Left hindlimb (tissue), 1 donor: ENCODE measurements at regions not wholly inside any gene's neighbourhood (a gene's known extent, or its start where the extent isn't known, plus 50 kb on each side); places are given as distances from the start of the nearest gene placed in this dataset.
"Not testable (repeated sequence)": the region's sequence is repeated elsewhere in the genome, so short reads cannot be mapped to it uniquely, and the experiment has no call there.

ENCODE experiments used
- DNase-seq: peaks from one replicate; pipeline ENCODE4 v3.0.0-alpha.2; 2018

DNA sequence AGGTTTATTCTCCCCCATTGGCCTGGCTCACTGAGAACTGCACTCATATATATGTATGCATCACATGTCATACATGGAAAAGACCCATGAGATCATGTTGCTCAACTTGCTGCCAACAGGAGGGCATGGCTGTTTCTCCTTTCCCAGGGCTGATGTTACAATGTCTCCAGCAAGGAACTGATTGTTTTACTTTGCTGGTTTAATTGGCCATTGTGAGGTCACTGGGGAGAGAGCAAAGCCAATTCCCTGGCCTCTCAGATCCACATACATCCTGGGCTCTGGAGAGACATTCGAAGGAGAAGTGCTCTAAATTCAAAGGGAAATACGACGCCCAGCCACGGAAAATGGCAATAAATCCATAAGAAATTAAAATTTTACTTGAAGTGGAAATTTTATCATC, 287.8 kb downstream of the WDR11 start:
- no peak for DNase-seq

- not testable (repeated sequence) for DNase-seq
These were observed 294.7 kb downstream of the WDR11 start for GRCh38 chr10:121145802-121146395.

DNA sequence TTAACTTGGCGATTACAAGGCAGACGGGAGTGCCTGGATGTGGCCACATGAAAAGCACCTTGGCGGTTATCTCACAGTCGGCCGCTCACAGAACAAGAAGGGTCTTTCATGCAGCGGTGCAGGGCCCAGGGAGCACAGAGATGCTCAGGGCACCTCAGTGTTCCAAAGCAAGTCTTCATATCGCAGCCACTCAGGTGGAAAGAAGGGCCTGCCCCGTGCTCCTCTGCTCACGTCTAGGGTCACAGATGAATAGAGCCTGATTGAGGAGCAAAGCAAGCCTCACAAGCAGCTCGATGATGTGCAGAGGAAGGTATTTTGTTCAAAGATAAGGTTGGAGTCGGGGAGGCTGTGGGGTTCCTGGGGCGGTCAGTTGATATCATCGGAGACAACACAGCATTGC, 297.8 kb downstream of the WDR11 start:
- DNase-seq = no peak

DNA sequence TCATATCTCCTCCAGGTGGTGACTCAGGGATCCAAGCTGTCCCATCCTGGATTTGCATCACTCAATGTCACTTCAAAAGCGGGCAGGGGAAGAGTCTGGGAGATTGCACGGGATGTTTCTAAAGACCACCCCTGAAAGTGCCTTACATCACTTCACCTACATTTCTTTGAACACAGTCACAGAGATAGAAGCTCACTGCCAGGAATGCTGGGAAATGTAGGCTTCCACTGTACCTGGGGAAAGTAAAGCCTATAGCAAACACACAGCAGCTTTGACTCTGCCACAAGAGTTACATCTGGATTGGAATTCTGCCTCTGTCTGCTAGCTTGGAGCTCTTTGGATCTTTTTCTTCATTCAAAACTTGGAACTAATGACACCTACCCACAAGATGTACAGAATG, 300.9 kb downstream of the WDR11 start:
- DNase-seq = no peak

- DNase-seq = no peak
These were observed 301.8 kb downstream of the WDR11 start for GRCh38 chr10:121152935-121153334.

DNA sequence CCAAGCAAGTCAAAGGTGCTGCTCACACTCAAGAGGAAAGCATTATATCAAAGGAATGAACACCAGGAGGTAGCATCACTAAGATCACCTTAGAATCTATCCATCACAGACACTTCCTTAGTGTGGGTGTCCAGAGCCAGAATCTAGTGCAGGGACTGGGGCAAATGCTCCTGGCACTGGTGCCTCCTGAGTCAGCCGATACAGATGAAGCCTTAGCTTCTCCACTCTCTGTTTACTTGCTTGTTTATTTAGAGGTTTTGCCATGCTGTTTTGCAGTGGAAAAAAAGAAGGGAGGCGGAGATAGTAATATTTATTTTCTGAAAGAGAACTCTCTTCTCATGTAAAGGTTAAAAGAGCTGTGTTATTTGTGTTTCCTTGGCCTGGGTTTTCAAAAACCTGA, 303.1 kb downstream of the WDR11 start:
- DNase-seq = no peak

GRCh38 chr10:121154846-121155245, 303.7 kb downstream of the WDR11 start:
- DNase-seq = no peak

DNA sequence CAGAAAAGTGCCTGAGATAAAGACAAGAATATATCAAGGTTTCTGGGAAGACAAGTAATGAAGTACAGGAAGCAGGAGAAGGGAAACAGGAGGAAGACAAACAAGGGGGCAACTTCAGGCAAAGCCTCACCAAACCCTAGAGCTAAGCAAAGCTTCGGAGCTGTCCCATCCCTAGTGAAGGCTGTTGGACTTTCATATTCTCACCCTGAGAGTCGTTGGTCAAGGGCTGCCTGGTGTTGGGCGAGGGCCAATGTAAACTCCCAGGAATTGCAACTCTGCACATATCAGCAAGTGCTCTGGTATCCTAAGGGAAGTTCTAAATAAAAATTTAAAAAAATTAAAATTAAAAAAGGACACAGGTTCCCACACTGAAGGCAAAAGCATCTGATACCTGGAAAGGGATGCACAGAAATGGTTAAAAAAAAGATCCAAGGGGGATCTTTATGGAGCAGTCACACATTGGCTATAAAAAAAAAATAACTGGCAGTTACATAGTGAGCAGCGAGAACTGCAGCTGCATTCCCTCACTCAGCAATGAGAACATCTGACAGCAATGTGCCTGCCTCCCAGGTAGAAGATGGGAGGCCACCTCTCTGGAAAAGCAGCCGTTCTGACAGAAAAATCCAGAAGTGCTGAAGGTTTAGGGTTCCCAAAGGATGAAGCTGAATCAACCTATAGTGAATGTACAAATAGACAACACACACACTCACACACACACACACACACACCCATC, 304.7 kb downstream of the WDR11 start:
- no peak for DNase-seq

DNA sequence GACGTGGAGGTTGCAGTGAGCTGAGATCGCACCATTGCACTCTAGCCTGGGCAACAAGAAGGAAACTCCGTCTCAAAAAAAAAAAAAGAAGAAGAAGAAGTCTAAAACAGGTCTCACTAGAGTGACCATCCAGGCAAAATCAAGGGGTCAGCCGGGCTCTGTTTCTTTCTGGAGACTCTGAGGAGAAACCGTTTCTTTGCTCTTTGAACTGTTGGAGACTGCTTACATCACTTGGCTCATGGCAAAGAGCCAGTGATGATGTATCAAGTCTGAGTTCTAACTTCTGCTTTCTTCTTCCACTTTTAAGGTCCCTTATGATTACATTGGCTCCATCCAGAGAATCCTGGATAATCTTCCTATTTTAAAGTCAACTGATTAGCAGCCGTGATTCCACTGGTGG, 306.8 kb downstream of the WDR11 start:
- no peak for DNase-seq

- no peak for DNase-seq
These were observed 307.9 kb downstream of the WDR11 start for GRCh38 chr10:121158988-121159579.

DNA sequence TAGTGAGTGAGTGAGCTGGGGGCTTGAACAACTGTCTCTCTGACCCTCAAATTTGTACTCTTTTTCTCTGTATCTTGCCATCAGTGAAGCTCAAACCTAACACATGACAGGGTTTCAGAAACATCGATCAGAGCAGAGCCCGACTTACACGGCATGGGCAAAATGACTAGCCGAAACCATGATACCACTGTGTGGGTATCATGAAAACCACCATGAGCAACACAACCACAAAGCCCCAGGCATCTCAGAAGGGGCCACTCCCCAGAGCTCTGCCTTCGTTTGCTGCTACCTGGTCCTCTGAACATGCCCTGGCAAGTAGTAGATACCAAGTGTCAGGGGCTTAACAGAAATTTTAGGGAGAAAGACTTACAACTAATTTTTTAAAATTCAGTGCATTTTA, 308.5 kb downstream of the WDR11 start:
- DNase-seq = no peak

DNA sequence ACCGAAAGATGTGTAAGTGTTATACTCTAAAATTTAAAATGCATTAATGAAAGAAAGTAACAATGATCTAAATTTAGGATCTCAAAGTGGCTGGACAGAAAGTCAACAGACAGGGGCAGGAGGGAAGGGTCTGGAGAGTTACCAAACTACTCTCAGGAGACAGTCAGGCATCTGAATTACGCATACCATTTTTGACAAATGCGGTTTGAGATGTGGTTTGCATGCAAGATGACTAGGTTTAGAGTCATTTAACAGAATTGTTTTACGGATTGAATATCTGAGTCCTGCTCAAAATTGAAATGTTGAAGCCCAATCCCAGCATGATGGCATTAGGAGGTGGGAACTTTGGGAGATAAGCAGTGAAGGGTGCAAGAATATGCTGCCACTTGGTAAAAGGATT, 314.1 kb downstream of the WDR11 start:
- DNase-seq = no peak

DNA sequence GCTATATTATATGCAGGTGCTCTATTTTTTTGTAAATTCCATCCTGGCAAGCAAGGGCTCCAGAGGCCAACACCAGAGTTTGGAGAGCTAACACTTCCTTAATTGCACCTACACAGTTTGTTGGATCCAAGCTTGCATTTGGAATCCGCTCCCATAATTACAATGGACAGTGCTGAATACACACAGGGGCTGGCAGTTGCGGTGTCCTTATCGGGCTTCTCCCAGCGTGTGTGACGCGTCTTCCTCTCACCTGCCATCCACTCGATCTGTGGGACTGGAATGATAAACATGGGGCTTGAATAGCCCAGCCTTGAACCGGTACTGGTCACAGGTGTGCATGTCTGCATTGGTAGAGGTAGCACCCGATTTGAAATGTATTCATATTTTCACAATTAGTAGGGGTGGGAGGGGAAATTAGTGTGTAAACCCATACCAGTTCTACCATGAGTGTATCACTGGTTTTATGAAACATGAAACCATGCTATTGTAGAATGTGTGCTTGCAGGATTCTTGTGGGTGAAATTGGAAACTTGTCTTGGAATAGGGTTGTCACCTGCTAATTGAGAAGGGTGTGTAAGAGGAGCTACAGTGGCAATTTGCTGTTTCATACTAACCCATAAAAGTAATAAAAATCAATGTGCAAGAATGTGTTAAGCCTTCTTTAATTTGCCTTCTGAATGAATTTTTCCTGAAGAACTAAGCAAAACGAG, 316.5 kb downstream of the WDR11 start:
- DNase-seq = no peak

DNA sequence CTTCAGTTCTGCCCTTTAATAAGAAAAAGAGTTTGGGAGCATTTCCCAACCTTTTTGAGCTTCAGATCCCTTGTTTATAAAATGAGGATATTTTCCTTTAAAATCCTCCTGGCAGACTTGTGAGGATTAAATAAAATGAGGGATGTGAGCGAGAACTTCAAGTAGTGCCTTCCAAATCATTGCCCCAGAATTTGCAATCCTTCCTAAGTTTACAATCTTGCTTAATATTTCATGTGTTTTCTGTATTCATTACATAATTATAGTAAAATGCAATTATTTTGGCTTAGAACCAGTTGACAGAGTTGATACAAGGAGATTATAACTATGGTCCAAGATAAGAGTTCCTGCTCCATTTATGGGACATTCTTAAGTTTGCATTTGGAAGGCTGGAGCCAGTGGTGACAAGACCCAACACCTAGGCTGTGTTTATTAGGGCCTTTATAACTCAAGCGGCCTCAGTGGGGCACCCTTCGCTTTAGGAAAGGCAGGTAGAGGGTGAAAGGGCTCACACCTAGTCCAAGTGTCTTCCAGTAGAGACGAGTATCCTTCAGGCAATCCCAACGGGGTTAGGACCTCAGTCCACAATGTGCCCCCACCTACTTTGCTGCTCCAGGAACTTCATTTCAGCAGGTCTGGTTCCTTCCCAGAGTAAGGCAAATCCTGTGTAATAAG, 317.5 kb downstream of the WDR11 start:
- no peak for DNase-seq

DNA sequence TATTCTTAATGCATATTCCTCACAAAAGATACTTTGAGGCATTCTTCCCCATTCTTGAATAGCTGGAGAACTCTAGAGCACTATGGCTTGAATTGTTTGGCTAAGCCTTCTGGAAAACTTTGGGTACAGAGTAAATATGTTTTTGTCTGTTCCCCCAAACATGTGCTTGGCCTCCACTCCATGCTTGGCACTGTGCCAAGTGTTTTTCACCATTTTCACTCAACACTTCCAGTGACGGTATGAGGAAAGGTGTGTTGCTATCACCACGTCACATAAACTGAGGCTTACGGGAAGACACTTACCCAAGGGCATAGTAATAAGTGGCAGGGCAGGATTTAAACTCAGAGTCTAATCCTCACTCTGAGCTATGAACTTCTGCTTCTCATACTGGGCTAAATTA, 318.2 kb downstream of the WDR11 start:
- DNase-seq = no peak

DNA sequence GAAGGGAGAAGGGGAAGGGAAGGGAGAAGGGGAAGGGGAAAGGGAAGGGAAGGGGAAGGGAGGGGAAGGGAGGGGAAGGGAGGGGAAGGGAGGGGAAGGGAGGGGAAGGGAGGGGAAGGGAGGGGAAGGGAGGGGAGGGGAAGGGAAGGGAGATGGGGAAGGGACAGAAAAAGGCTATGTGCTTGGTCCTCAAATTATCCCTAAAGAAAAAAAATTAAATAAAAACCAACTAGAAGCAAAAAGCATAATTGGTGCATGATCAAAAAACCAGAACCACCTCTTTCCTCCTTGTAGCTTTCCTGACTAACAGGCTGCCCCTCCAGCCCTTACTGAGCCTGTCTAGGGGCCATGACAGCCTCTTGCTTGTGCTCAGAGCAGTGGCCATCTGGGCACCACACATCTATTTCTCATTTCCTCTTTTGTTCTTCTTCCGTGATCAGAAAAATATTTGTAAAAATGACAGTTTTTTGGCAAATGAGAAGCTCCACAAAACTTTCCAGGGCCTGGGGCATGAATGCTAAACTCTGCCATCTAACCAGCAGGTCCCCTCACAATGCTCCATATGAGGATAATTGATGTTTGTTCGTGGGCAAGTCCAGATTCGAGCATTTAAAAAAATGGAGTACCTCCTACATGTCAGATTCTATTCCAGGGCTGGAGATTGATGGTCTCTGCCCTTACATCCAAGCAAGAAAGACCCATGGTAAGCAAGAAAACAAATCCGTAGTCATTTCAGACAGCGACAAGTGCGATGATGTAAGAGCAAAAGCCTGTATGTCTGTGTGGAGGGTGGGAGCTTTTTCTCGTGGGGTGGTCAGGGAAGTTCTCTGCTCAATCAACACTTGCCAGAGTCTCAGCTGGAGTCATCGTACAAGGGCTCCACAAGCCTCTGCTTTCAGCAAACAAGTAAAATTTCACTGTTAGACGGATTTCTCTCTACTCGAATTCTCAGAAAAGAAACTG, 320.9 kb downstream of the WDR11 start:
- DNase-seq = no peak

- DNase-seq = no peak
These were observed 327.8 kb downstream of the WDR11 start for GRCh38 chr10:121179006-121179405.

GRCh38 chr10:121182219-121182618, 331.1 kb downstream of the WDR11 start:
- DNase-seq = no peak

- no peak for DNase-seq
These were observed 332.1 kb downstream of the WDR11 start for GRCh38 chr10:121183236-121183635.

- no peak for DNase-seq
These were observed 332.5 kb downstream of the WDR11 start for GRCh38 chr10:121183707-121184106.

DNA sequence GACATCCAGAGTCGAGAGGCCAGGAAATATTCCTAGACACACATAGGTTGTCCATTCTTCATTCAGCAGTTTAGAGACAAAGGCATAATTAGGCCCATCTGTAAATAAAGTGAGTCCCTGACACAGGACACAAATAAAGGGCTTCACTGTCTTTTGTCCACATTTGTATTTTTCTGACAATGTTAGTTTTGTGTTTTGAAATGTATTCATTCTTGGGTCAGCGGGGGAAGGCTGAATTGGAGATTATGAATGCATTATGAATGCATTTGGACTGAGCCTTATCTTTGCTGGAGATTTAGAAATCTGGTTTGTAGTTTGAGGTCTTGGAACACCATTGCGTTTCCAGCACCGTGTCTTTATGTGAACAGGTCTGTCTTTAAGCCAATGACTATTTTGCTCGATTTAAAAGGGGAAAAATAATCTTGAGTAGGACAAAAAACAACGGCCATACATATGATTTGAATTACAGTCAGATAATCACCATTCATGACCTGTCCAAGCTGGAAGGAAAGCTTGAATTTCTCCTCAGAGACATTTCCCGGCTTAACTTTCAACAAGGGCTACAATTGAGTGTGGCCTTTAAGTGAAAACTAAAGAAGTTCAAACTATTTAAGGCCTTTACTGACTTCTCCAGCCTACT, 334.8 kb downstream of the WDR11 start:
- DNase-seq = no peak

- DNase-seq = no peak
These were observed 336.2 kb downstream of the WDR11 start for GRCh38 chr10:121187391-121187790.
